ENCODE measurements at regions not wholly inside any gene's neighbourhood (a gene's known extent, or its start where the extent isn't known, plus 50 kb on each side); places are given as distances from the start of the nearest gene placed in this dataset.

GRCh38 chr3:166810741-166811445 is 569.2 kb downstream of the ZBBX start:
- H3K9me3 Mint-ChIP-seq, result peaks cover 0 to 10% (median 6%) of the 10 kb centered on the region in 7 donors

GRCh38 chr3:166809520-166809919 is 570.6 kb downstream of the ZBBX start:
- Histone ChIP-seq H3K9me3 (replicated peaks in 1 of 2; ENCODE audit: control insufficient read depth in 1 of 2, insufficient read depth in 1 of 2, low read length in 2 of 2) (peaks cover 17 to 20% of the 10 kb centered on the region in 2 donors), H3K27ac (ENCODE audit: low read depth in 1 of 2, low read length in 2 of 2) (no peak overlapping the region), H3K79me2 (ENCODE audit: insufficient read depth, low read length) (no peaks in the 10 kb centered on the region), H3K9ac (ENCODE audit: insufficient read depth, low read length, poor library complexity, severe bottlenecking) (no peak overlapping the region), H3K36me3 (replicated peaks in 1 of 2; ENCODE audit: control insufficient read depth in 1 of 2, insufficient read depth in 2 of 2, low read length in 2 of 2) (no peaks in the 10 kb centered on the region), H3K27me3 (ENCODE audit: control insufficient read depth in 2 of 2, insufficient read depth in 2 of 2, low read length in 2 of 2) (no peaks in the 10 kb centered on the region), H3K4me2 (replicated peaks; ENCODE audit: extremely low read depth, low read length, poor library complexity, severe bottlenecking) (no peak overlapping the region), H3K4me3 (replicated peaks in 1 of 3; ENCODE audit: low read depth in 2 of 3, low read length in 3 of 3) (no peak overlapping the region), H2AFZ (ENCODE audit: insufficient read depth, low read depth, low read length, poor library complexity, severe bottlenecking) (no peak overlapping the region), H4K20me1 (ENCODE audit: insufficient read depth, low read length) (no peaks in the 10 kb centered on the region), H3K4me1 (ENCODE audit: control insufficient read depth in 1 of 2, insufficient read depth in 2 of 2, low read length in 2 of 2) (no peaks in the 10 kb centered on the region)
- no peak for DNase-seq
- Mint-ChIP-seq H3K4me3 (no peak overlapping the region), H3K36me3 (no peaks in the 10 kb centered on the region), H3K27ac (no peak overlapping the region), H3K4me1 (no peaks in the 10 kb centered on the region), H3K27me3 (ENCODE audit: low read depth in 3 of 3) (no peaks in the 10 kb centered on the region), H3K9me3 (peaks cover 0 to 14% (median 10%) of the 10 kb centered on the region in 7 donors)
- WGBS (ENCODE audit: insufficient coverage), result no CpG with 5 or more reads among the region's 4 CpGs
- TF ChIP-seq CTCF (IDR thresholded peaks at IDR 0.05), result no peak
- intact Hi-C loops (cut with micrococcal nuclease), result no loop called here

More at GRCh38 chr3:166810741-166811445, 569.2 kb downstream of the ZBBX start:
- no peaks in the 10 kb centered on the region for H3K27me3 ChIP-seq (ENCODE audit: control insufficient read depth in 2 of 2, insufficient read depth in 2 of 2, low read length in 2 of 2)
- H3K4me3 Mint-ChIP-seq, result no peak overlapping the region
- no peaks in the 10 kb centered on the region for H3K36me3 Mint-ChIP-seq
- no peaks in the 10 kb centered on the region for H4K20me1 ChIP-seq (ENCODE audit: insufficient read depth, low read length)
- 92% methylated on average over 21 of the region's 23 CpGs for WGBS (ENCODE audit: insufficient coverage)
- H3K4me1 ChIP-seq (ENCODE audit: control insufficient read depth in 1 of 2, insufficient read depth in 2 of 2, low read length in 2 of 2), result no peaks in the 10 kb centered on the region
- H3K27me3 Mint-ChIP-seq (ENCODE audit: low read depth in 3 of 3), result no peaks in the 10 kb centered on the region
- H2AFZ ChIP-seq (ENCODE audit: insufficient read depth, low read depth, low read length, poor library complexity, severe bottlenecking), result no peak overlapping the region
- no peak overlapping the region for H3K4me3 ChIP-seq (replicated peaks in 1 of 3; ENCODE audit: low read depth in 2 of 3, low read length in 3 of 3)
- no peak for TF ChIP-seq CTCF (IDR thresholded peaks at IDR 0.05)
- H3K27ac Mint-ChIP-seq, result no peak overlapping the region
- no peaks in the 10 kb centered on the region for H3K4me1 Mint-ChIP-seq
- intact Hi-C loops (cut with micrococcal nuclease), result no loop called here
- no peaks in the 10 kb centered on the region for H3K36me3 ChIP-seq (replicated peaks in 1 of 2; ENCODE audit: control insufficient read depth in 1 of 2, insufficient read depth in 2 of 2, low read length in 2 of 2)
- H3K79me2 ChIP-seq (ENCODE audit: insufficient read depth, low read length), result no peaks in the 10 kb centered on the region
- H3K4me2 ChIP-seq (replicated peaks; ENCODE audit: extremely low read depth, low read length, poor library complexity, severe bottlenecking), result no peak overlapping the region
- DNase-seq, result no peak
- peaks cover 6 to 8% of the 10 kb centered on the region in 2 donors for H3K9me3 ChIP-seq (replicated peaks in 1 of 2; ENCODE audit: control insufficient read depth in 1 of 2, insufficient read depth in 1 of 2, low read length in 2 of 2)
- H3K9ac ChIP-seq (ENCODE audit: insufficient read depth, low read length, poor library complexity, severe bottlenecking), result no peak overlapping the region
- H3K27ac ChIP-seq (ENCODE audit: low read depth in 1 of 2, low read length in 2 of 2), result no peak overlapping the region

All from CD14-positive monocyte (primary cell).